ENCODE measurements at regions not wholly inside any gene's neighbourhood (a gene's known extent, or its start where the extent isn't known, plus 50 kb on each side); places are given as distances from the start of the nearest gene placed in this dataset.

DNA sequence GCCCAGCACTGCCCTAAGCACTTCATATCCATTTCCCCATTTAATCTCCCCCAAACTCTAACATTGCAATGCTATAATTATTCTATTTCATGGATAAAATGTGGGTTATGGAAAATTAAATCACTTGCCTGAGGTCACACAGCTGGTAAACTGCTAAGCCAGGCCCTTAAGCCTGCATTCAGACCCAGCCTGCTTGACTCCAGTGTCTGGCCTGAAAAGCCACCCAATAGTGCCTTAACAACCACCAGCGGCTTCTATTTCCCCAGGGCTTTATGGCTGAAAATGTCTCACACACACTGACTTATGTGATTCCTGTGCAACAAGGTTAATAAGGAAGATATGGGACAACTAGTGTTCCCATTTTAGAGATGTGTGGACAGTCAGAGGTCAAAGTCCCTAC, 178.5 kb upstream of the SNX19 start:
- no peak for TF ChIP-seq POLR2AphosphoS5 (IDR thresholded peaks at IDR 0.05; ENCODE audit: borderline replicate concordance, low read depth, low read length)
- no peak for TF ChIP-seq EZH2 (IDR thresholded peaks at IDR 0.05)
- no peak for TF ChIP-seq FOXP2 (optimal IDR thresholded peaks at IDR 0.05; ENCODE audit: control extremely low read depth, extremely low read length, insufficient read depth)
